Fibroblast of the conjunctiva (primary cell): ENCODE measurements at regions not wholly inside any gene's neighbourhood (a gene's known extent, or its start where the extent isn't known, plus 50 kb on each side); places are given as distances from the start of the nearest gene placed in this dataset.

Experiments used
- DNase-seq: peaks from one replicate; pipeline ENCODE4 v3.0.0-alpha.2; 2010; ENCODE audit warnings: low read depth

GRCh38 chr6:165714907-165715306 is 51.9 kb upstream of the PDE10A start:
- no peak for DNase-seq

- no peak for DNase-seq
Measured at GRCh38 chr6:165713845-165714466, 50.9 kb upstream of the PDE10A start.
